GM19025 (cell line): ENCODE measurements at regions not wholly inside any gene's neighbourhood (a gene's known extent, or its start where the extent isn't known, plus 50 kb on each side); places are given as distances from the start of the nearest gene placed in this dataset.

Experiments used
- ATAC-seq: cut with Tn5 transposase; IDR thresholded peaks from one replicate; pipeline ENCODE4 v1.9.1; 2021; ENCODE audit warnings: mild to moderate bottlenecking, low read depth, moderate library complexity; ENCODE audit not compliant: unreplicated experiment

DNA sequence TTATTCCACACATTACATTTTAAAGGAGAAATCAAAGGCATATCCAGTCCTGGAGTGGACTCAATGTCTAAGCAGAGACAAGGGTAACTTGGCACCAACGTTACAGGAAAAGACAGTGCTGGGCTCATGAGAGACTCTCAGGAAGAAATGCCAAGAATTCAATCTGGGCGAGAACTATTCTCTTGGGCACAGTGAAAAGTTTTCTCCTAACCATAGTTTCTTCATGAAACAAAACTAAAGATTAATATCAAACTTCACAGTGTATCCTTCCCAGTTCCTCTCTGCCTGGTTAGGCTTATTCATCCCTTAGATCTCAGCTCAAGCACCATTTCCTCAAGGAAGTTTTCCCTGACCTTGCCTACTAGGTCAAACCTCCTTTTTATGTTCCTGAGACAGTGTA lies 109.4 kb upstream of the TLL1 start:
- no peak for ATAC-seq

DNA sequence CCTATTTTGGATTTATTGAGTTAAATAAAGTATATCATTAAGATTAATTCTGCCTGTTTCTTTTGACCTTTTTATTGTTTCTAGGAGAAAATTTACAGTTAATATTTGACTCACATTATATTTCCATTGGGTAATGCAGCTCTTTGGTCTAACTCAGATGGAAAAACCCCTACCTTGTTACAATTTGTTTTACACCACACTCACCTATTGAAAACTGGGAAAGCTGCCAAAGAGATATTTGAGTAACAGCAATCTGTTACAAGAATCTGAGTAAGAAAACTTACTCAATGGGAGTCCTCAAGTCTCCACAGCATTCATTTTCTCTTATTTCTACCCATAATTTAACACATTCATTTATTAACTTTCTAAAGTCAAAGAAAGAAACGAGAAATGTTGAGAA lies 108.0 kb upstream of the TLL1 start:
- ATAC-seq = no peak

DNA sequence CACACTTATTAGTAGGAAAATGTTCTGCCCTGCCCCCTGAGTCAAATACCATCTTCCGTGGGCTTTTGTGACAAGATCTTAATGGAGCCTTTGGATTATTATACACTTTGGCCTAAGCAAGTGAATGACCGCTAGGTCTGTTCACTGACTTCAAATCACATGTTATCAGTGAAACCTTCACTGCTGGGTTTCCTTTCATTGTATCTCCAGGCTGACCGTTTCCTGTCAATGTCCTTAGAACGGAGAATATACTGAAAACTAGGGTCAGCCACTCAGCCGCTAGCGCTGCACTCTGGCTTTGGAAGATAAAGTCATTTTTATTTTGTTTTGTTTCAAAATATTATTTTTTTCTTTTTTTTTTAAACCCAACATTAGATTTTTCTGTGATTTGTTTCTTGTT lies 107.0 kb upstream of the TLL1 start:
- no peak for ATAC-seq

DNA sequence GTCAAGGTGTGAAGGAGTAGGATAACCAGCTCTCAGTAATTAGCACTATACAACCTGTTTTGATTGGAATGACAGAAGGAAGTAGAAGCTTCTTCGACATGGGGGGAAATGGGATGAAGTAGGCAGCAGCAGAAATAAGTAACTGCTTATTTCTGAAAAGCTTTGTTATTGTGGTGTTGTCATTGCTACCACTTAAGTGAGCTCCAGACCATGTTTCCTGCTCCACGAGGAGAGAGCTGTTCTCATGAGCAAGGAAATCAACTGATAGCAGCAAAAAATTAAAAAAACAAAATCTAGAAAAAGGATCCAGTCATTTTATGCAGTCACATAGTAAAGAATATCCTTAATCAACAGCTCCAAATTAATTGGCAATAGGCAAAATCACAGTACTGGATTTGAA lies 106.1 kb upstream of the TLL1 start:
- no peak for ATAC-seq

DNA sequence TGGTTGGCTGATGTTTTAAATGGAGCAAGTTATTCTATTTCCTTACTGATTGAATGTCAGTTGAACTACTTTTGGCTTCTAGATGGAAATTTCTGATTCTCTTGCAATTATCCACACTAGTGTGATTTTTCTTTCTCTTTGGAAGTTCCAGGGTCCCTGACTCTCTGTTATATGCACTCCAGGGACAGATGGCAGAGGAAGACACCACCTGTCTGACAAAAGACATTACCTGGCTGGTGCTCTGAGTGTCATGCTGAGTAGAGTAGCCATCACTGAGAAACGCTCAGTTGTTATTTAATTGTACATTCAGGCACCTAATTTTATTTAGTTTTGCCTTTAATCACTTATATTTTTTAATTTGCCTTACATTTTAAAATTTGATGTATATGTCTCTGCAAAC lies 105.4 kb upstream of the TLL1 start:
- ATAC-seq = no peak

DNA sequence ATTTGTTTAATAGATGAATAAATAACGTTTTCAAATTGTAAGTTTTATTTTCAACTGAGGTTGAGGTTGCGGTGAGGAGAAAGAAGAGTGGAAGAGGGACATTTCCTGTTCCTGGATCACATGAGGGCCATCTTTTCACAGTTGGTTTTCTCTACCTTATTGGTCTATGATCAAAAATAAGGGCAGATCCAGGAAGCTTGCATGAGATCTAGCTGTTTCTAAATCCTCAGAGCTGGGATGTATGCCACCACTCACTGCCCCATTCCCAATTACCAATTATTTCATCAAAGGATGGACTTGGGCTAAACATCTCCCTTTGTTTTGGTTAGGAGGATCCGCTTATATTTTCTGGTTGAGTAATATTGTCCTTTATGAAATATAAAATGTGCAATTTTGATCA lies 104.8 kb upstream of the TLL1 start:
- ATAC-seq = no peak

DNA sequence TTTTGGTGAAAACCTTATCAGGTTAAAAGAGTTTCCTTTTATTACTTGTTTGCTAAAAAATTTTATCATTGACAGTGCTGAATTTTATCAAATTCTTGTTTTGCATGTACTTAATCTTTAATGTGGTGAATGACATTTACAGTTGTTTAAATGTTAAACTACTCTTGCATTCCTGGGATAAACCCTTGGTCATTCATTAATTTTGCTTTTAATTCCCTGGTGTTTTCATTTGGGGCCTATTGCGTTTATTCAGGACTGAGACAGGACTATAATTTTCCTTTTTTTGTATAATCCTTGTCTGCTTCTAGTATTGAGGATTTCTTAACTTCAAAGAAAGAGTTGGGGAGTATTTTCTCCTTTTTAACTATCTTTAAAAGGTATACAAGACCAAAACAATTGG lies 98.7 kb upstream of the TLL1 start:
- no peak for ATAC-seq

DNA sequence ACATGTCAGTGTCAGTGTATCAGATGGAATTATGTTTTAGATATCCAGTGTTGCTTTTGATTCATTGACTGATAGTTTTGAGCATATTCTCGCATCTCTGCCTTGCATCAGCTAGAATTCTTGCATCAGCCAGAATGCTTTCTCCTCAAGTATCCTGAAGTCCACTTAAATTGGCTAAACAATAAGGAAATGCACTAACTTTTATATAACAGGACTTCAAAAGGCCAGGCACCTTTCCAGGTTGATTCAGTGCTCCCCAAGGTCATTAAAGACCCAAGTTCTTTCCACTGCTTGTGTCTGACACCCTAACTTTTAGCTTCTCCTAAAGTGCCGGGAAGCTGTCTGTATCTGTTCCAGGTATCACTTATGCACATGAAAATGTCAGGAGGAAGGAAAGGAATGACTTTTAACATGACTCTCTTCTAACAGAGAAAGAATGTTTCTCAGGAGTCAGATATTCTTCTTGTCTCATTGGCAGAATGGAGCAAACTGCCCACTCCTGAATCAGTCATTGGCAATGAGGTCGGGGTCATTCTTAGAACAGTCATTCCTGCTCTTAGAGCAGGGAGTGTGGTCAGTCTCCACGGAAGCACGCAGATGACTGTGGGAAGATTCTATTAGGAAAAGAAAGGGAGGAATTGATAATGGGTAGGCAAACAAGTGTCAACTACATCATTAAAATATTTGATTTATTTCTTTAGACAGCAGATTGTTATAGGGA lies 92.9 kb upstream of the TLL1 start:
- no peak for ATAC-seq

DNA sequence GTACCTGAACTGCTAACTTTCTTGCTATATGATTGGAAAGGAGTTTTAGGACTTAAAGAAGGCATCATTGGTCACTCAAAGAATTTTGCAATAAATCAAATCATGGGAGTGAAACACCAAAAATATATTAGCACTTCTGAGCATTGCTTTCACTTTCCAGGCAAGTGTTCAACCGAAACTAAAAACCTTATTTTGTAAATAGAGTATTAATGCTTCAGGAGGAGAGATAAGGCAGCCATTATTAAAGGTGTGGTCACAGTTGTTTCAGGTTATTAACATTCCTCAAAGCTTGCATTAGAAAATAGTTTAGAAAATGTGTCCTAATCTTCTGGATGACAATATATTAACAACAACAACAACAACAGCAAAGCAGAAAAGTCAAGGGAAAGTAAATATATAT lies 92.3 kb upstream of the TLL1 start:
- no peak for ATAC-seq

DNA sequence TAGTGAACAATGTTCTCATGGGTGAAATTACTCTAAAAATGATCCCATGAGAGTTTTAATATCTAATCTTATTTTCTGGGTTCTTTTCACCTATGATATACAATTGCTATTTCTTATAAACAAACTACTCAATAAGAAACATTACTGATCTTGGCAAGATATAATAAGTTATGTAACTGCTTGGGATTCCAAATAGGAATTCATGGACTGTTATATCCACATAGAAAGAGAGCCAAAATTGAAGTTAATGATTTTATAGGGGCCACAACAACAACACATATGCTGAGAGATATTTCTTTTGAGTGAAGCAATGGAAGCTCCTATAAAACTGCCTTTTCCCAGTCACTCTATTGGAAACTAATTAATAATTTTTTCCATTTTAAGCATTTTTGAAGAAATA lies 90.4 kb upstream of the TLL1 start:
- no peak for ATAC-seq

DNA sequence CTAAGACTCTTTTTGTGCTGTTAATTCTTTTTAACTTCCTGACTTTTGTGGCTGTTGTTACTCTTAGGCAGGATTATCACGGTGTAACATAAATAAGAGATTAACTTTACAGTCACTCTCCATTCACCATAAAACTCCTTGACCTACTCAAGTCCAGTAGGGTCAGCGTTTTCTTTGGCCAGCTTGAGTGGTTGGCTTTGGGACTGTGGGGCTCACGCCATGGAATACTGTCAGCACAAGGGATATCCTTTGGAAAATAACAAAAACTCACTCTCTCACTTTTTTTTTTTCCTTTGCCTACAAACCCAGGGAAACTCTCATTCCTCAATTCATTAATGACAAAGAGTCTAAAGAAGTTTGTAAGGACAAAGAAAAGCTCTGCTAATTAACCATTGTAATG lies 89.4 kb upstream of the TLL1 start:
- ATAC-seq = no peak

DNA sequence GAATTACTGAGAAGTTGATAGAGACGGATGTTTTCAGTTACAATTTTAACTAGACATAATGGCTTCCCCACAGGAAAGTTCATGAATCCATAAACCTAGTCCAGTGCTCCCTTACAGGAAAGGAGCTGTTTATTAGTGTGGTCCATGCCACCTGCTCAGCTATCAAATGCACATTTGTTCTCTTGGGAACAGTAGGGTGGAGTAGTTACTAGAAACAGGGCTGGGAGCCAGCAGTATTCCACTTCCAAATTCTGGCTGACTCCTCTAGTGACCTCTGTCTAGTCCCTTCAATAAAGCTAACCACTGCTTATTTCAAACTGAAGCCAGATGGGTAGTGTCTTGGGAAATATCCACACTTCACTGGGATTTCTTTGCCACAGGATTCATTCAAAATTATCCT lies 88.4 kb upstream of the TLL1 start:
- ATAC-seq = no peak

DNA sequence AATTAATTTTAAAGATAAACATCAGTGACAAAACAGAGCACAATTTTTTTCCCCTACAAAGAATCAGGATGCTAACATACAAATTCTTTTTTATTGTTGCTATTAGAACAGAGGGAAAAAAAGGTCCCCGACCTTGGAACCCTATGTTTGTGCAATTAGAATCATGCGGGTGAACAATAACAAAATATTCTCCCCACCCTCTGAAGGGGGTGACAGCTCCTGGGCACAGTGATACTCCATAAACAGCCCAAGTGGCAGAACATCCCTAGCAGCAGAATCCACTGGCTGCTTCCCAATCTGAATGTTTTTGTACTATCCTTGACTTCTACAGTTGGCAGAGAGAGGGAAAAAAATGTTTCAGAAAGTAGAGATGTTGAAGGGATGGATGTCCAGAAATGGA lies 87.7 kb upstream of the TLL1 start:
- ATAC-seq = no peak

DNA sequence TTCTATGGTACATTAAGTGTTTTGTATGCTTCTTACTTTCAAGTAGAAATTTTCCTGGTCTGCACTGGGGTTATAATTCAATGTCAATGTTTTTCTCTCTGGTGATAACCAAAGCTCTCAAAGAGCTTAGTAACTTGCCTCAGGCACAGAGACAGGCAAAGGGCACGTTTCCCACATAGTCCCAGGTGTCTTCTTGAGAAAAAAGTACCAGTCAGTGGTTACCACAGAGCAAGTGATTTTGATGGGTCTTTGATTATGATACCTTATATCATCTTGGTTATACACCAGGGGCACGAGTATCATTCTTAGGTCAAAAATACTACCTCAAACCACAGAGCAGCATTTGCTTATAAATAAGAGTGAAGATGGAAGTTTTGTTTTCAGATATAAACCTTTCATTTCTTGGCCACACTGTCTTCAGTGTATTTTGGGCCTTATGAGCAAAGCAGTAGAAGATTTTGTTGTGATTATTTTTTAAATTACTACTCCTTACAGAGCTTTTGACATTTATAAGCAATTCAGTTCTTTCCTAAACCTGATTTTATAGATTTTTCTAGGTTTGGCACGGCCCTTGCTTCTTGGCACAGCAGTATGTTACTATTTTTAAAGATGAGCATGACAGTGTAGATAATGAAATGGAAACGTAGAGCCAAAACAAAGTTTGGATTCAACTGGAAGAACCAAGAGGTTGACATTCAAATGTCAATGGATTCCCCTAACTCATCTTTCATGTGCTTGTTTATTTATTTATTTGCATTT lies 85.3 kb upstream of the TLL1 start:
- ATAC-seq = no peak

DNA sequence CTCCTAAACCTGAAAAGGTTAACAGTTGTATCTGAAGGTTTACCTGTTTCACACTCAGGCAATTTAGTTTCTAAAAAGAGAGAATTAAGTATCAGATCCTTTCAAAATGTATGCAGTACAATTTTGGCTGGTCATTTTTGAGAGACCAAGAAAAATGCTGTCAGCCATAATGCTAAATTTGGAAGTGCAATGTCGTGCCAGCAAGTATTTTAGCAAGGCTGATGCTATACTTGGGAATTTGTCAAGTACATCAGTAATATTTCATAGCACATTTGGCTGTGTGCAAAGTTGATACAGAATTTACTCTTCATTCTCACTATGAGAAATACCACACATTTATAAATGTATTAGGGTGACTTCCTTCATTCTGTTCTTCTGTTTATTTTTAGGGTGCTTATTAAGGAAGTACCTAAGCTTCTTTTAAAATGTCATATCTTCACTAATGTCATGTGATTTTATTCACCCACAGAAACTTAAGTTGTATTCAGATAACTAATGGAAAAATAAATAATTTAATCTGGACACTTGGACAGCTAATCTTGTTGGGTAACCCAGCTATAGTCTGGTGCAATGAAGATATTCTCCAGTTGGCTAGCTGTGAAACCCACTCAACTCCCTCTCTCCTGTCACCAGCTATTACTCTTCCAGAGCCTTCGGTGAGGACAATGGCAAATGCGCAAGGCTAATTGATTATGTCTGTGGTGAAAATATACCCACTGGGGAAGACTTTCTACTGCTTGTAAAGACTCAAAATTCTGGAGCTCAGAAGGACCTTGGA lies 84.2 kb upstream of the TLL1 start:
- ATAC-seq = no peak

DNA sequence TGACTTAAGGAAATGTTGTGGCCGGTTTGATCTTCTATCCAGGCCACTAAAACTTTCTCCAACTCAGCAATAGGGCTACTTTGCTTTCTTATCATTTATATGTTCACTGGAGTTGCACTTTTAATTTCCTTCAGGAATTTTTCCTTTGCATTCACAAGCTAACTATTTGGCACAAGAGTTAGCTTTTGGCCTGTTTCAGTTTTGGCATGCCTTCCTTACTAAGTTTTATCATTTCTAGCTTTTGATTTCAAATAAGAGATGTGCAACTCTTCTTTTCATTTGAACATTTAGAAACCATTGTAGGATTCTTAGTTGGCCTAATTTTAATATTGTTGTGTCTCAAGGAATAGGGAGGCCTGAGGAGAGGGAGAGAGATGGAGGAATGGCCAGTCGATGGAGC lies 79.8 kb upstream of the TLL1 start:
- no peak for ATAC-seq

DNA sequence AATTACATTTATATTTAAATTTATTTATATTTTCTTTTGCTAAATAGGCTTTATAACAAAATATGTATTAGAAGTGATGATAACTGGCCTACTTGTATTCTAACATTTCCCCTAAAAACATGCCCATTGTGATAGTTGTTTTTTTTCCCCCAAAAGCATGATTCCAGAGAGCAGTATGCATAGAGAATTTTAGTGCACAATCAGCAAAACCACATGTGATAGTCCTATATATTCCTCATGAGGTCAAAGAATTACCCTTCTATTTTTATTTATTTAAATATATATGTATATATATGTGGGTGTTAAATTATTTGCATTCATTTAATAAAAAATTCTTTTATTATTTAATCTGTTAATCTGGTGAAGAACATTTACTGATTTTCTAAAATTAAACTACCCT lies 78.2 kb upstream of the TLL1 start:
- no peak for ATAC-seq

DNA sequence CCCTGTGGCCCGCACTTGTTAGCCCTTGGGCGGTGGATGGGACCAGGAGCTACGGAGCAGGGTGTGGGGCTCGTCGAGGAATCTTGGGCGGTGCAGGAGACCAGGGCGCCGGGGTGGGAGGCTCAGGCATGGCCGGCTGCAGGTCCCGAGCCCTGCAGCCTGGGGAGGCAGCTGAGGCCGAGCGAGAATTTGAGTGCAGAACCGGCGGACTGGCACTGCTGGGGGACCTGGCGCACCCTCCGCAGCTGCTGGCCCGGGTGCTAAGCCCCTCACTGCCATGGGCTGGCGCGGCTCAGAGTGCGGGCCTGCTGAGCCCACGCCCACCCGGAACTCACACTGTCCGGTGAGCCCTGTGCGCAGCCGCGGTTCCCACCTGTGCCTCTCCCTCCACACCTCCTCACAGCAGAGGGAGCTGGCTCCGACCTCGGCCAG lies 73.6 kb upstream of the TLL1 start:
- ATAC-seq = no peak

DNA sequence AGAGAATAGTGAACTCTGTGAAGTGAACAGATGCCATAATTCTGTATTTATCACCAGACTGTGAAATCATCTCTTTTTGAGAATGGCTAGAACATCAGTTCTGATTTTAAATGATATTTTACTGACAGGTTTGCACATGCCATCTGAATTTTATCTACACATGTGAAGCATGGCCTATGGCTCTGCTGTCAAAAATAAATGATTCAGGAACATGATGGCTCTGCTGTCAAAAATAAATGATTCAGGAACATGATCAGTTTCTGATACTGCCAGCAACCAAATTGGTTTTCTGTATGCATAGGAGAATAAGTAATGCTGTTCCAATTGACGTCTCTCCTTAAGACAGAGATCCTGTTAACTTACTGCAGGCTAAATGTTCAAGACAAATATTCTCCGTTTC lies 70.6 kb upstream of the TLL1 start:
- no peak for ATAC-seq

DNA sequence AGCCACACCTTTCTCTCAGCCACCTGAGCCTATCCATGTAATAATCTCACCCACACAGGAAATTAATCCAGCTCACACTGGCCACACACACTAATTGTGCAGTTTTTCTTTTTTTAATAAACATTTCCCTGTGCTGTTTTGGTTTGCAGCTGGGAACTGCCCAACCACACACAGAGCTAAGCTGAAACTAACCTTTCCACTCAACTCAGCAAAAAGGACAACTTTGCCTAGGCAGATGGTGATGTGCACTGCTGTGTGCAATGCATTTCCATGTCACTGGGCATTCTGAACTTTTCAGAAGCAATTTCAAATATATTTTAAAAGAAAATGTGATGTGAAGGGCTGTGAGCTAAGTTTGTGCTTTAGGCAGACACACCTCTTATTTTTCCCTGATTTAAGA lies 70.0 kb upstream of the TLL1 start:
- ATAC-seq = no peak

DNA sequence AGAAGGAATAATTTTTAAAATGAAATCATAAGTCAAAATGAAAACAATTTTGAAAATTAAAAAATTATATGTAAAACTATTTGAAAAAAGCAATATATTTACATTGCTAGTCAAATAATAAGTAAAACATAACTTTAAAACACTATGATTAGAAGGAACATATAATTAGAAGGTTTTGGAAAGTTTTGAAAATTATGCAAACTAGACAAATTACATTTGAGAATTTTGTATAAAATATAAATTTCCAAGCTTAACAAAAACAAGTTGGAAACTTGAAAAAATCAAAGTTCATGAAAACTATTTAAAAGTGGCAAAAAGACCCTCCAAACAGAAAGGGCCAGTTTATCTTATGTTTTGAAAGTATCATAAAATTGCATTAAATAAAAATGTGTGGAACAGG lies 67.6 kb upstream of the TLL1 start:
- ATAC-seq = no peak

DNA sequence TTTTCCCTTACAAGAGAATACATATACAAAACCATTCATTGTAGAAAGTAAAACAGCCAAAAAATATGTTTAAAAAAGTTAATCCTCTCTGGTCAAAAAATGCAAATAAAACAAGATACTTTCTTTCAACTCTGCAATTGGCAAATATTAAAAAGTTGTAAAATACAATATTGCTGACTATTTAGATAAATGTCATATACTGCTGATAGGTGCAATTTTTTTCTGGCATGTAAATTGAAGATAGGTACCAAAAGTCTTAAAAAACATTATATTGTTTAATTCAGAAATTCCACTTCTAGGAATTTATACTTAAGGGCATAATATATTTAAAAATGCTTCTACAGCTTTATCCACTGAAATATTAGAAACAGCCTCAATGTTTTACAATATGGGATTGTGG lies 66.4 kb upstream of the TLL1 start:
- ATAC-seq = no peak
